Type B pancreatic cell (in vitro differentiated cells): ENCODE measurements at regions not wholly inside any gene's neighbourhood (a gene's known extent, or its start where the extent isn't known, plus 50 kb on each side); places are given as distances from the start of the nearest gene placed in this dataset.

Source experiments
- DNase-seq: peaks from one replicate; pipeline ENCODE4 v3.0.0; 2021; ENCODE audit warnings: mixed read lengths; ENCODE audit not compliant: unreplicated experiment; ENCODE audit errors: extremely low spot score
- H3K27ac Mint-ChIP-seq: 2 replicates; pipeline ENCODE4 v1.8.0; 2021; ENCODE audit warnings: mild to moderate bottlenecking, mixed read lengths
- H3K27me3 Mint-ChIP-seq: 2 replicates; pipeline ENCODE4 v1.8.0; 2021; ENCODE audit warnings: mixed read lengths
- H3K36me3 Mint-ChIP-seq: 2 replicates; pipeline ENCODE4 v1.8.0; 2021; ENCODE audit warnings: mixed read lengths
- H3K4me1 Mint-ChIP-seq: one replicate; pipeline ENCODE4 v1.8.0; 2021; ENCODE audit warnings: mixed read lengths; ENCODE audit not compliant: unreplicated experiment
- H3K4me3 Mint-ChIP-seq: 2 replicates; pipeline ENCODE4 v1.8.0; 2021; ENCODE audit warnings: mild to moderate bottlenecking, mixed read lengths
- H3K9me3 Mint-ChIP-seq: 2 replicates; pipeline ENCODE4 v1.8.0; 2021; ENCODE audit warnings: mixed read lengths
- TF ChIP-seq, protein P1 (sequence below): fragments of 200-600 bp; sonication (generic); conservative IDR thresholded peaks from 2 replicates; pipeline ENCODE4 v1.5.0; 2021; ENCODE audit warnings: antibody characterized with exemption, mild to moderate bottlenecking

DNA sequence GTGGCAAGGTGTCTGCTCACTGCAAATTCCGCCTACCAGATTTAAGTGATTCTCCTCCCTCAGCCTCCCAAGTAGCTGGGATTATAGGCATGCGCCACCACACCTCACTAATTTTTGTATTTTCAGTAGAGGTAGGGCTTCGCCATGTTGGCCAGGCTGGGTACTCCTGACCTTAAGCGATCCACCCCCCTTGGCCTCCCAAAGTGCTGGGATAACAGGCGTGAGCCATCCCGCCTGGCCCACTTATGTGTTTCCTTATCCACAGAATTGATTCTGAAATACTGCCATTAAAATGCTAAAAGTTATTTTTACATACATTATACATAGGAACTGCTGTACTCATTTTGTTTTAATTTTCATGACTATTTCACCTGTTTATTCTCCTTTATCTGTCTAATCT, 529.7 kb upstream of the CDH7 start:
- H3K36me3 Mint-ChIP-seq, result no peaks in the 10 kb centered on the region
- no peaks in the 10 kb centered on the region for H3K9me3 Mint-ChIP-seq
- DNase-seq, result no peak
- no peak overlapping the region for H3K27ac Mint-ChIP-seq
- no peaks in the 10 kb centered on the region for H3K4me1 Mint-ChIP-seq
- TF ChIP-seq, protein P1, sequence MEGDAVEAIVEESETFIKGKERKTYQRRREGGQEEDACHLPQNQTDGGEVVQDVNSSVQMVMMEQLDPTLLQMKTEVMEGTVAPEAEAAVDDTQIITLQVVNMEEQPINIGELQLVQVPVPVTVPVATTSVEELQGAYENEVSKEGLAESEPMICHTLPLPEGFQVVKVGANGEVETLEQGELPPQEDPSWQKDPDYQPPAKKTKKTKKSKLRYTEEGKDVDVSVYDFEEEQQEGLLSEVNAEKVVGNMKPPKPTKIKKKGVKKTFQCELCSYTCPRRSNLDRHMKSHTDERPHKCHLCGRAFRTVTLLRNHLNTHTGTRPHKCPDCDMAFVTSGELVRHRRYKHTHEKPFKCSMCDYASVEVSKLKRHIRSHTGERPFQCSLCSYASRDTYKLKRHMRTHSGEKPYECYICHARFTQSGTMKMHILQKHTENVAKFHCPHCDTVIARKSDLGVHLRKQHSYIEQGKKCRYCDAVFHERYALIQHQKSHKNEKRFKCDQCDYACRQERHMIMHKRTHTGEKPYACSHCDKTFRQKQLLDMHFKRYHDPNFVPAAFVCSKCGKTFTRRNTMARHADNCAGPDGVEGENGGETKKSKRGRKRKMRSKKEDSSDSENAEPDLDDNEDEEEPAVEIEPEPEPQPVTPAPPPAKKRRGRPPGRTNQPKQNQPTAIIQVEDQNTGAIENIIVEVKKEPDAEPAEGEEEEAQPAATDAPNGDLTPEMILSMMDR, result no peak
- H3K4me3 Mint-ChIP-seq, result no peak overlapping the region
- peaks cover 16% of the 10 kb centered on the region for H3K27me3 Mint-ChIP-seq

DNA sequence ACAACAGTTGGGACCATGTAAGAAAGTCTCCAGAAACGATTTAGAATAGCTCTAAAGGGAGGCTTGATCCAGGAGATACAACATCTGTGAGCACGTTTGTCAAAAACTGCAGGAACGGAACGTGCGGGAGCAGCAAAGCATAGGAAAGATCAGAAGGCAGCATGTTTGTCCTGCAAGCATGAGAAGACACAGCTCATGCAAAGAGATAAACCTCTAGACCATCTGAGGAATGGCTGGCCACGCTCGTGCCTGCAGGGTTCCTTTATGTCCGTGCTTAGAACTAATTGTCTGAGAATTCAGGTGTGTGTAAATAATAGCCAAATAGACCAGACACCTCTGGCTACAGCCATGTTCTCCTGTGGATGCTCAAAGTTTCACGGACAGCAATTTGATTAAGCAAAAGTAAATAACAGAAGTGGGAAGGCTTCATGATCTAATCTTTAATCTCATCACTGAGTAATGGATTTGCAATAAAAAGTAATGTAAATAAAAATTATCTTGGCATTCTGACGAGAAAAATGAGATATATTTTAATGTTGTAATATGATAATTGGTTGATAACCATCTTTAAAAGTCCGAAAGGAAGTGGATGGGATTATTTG, 534.8 kb upstream of the CDH7 start:
- H3K36me3 Mint-ChIP-seq, result no peaks in the 10 kb centered on the region
- no peaks in the 10 kb centered on the region for H3K9me3 Mint-ChIP-seq
- DNase-seq, result no peak
- TF ChIP-seq, protein P1, result no peak
- no peak overlapping the region for H3K27ac Mint-ChIP-seq
- no peaks in the 10 kb centered on the region for H3K4me1 Mint-ChIP-seq
- peaks cover 8% of the 10 kb centered on the region for H3K27me3 Mint-ChIP-seq
- H3K4me3 Mint-ChIP-seq, result no peak overlapping the region

DNA sequence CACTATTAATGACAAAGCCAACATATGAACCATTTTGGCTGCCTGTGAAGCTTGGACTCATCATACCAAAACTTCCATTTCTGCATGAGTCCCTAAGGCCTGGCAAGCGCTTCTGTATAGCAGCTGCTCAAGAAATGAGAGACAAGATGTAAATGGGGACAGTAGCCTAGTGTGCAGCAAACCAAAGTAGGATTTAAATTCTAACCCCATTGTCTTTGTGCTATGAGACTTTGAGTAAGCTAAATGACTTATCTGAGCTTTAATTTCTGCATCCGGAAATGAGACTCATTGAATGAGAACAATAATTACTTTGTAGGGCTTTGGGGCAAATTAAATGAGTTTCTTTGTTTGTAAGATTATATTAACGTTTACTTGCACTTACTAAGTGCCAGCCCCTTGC, 536.4 kb upstream of the CDH7 start:
- Mint-ChIP-seq H3K4me3 (no peak overlapping the region), H3K9me3 (no peaks in the 10 kb centered on the region), H3K36me3 (no peaks in the 10 kb centered on the region), H3K27ac (no peak overlapping the region), H3K4me1 (no peaks in the 10 kb centered on the region), H3K27me3 (peaks cover 8% of the 10 kb centered on the region)
- no peak for DNase-seq
- TF ChIP-seq, protein P1, result no peak

DNA sequence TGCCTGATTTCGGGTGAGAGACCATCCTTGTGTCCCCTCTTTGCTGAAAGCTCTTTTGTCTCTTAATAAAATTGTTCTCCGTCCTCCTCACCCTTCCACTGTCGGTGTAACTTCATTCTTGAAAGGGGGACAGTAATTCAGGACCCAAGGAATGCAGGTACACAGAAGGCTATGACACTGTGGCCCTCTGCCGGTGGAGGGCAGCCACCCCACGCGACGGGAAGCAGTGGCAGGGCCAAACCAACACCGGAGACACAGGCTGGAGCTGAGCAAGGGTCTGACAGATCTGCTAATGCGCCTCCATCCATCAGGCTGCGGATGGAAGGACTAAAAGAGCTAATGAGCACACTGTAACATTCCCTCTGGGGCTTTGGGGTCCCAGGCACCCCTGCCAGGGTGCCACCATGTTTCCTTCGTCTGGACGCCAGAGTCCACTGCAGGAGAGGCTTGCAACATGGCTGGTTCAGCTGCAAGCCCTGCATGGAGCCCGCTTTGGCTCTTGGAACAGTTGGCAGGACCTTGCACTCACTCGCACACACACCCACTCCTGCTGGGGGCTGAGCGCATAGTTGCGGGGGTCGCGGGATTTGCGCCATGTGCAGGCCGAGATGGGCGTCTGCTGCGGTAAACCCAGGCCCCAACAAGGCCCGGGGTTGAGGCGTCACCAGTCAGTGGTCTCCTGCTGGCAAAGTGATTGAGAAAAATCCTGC, 544.1 kb upstream of the CDH7 start:
- Mint-ChIP-seq H3K36me3 (no peaks in the 10 kb centered on the region), H3K27ac (no peak overlapping the region), H3K27me3 (no peaks in the 10 kb centered on the region), H3K4me3 (no peak overlapping the region), H3K4me1 (no peaks in the 10 kb centered on the region), H3K9me3 (no peaks in the 10 kb centered on the region)
- no peak for DNase-seq
- TF ChIP-seq, protein P1, result peak; percentile 44

DNA sequence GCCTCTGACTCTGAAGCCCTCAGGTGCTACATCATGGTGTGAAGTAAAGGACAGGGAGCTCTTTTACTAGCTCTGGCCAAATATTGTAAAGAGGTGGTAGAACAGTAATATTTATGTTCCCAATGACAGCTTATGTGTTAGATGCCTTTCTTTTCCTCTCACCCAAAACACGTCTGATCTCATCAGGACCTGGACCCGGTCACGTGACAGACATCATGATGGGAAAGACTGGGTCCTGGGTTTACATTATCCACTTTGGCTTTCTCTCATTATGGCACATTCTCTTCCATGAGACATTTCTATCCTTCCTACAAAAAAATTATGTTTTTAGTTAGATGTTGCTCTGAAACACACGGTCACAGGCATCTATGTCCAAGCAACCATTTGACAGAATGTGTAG, 548.7 kb upstream of the CDH7 start:
- H3K9me3 Mint-ChIP-seq, result no peaks in the 10 kb centered on the region
- H3K4me3 Mint-ChIP-seq, result no peak overlapping the region
- H3K36me3 Mint-ChIP-seq, result no peaks in the 10 kb centered on the region
- no peaks in the 10 kb centered on the region for H3K27me3 Mint-ChIP-seq
- no peak overlapping the region for H3K27ac Mint-ChIP-seq
- DNase-seq, result no peak
- TF ChIP-seq, protein P1, result no peak
- no peaks in the 10 kb centered on the region for H3K4me1 Mint-ChIP-seq
